HG02885 (cell line): ENCODE measurements at regions not wholly inside any gene's neighbourhood (a gene's known extent, or its start where the extent isn't known, plus 50 kb on each side); places are given as distances from the start of the nearest gene placed in this dataset.
A peak's percentile ranks its signal among the peaks of the same experiment; 100 is the strongest.
"Not testable (repeated sequence)": the region's sequence is repeated elsewhere in the genome, so short reads cannot be mapped to it uniquely, and the experiment has no call there.

Source experiments
- ATAC-seq: cut with Tn5 transposase; IDR thresholded peaks from one replicate; pipeline ENCODE4 v1.9.1; 2021; ENCODE audit warnings: mild to moderate bottlenecking; ENCODE audit not compliant: unreplicated experiment, poor library complexity

DNA sequence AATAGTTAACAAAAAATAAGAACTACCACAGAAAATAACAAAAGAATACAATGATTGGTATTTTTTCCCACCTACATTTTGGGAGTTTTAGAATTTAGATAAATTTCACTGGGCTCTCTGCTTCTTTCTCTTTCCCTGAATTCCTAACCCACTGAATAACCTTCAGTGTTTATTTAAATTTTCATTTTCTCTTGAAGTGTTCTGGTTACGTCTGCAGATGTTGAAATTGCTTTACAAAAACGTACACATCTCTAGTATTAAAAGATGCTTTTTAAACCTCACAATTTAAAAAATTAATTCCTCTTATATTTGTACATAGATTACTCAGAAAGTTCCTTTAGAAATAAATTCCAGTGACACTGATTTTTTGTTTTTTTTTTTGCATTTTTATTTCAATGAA is 158.7 kb upstream of the TUT7 start:
- no peak for ATAC-seq

DNA sequence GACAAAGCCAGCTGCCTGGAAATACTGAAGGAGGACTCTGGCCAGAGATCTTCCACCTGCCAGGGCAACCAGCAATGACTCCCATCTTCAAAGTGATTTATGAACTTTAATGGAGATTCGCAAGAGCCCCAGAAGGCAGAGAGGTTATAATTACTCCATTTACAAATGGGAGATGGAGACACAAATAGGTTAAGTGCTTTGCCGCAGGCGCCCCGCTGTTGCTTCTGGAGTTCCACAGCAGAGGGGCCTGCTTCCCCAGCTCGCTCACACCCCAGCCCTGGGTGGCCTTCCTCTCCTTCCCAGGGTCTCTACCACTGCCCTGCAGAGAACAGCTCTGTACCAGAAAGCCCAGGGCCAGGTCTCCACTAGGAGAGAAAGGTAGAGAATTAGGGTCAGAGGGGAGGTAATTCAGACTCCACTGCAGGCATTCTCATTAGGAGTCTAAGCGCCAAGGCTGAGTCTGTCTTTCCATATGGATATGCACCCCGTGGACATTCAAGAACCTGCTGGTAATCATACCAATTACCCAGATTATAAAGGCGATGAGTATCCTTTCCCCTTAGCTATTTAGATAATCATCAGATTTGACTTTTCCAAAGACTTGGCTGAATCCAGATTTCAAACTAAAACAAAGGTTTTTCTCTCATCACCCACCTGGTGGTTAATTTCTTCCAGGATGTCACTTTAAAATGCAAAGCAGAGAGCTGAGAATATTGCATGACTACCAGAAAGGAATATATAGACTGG is 157.6 kb upstream of the TUT7 start:
- no peak for ATAC-seq

DNA sequence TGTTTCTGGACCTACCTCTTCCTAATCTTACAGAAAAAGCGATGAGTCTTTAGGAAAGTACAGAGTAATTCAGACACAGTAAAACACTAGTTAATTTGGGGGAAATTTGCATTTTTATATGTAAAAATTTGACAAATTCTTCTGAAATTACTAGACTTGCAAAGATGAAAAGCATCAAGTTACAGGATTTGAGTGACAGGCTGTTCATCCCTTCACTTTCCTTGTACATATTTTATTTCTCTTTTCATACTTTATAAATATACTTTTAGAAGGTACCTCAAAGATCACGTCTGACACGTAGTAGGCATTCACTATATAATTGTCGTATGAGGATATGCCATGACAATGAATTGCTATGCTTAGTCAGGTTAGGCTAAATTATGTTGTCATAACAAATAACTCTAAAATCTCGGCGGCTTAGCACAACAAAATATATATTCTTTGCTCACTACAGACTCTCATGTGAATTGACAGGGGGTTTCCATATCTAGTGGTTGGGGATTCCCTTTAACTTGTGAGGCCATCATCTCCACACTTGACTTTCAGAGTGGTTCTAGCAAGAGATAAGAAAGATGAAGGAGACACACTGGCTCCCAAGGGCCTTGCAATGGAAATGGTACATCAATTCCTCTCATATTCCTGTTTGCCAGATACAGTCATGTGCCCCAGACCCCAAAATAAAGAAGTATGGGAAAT is 154.1 kb upstream of the TUT7 start:
- ATAC-seq = peak; percentile 62

DNA sequence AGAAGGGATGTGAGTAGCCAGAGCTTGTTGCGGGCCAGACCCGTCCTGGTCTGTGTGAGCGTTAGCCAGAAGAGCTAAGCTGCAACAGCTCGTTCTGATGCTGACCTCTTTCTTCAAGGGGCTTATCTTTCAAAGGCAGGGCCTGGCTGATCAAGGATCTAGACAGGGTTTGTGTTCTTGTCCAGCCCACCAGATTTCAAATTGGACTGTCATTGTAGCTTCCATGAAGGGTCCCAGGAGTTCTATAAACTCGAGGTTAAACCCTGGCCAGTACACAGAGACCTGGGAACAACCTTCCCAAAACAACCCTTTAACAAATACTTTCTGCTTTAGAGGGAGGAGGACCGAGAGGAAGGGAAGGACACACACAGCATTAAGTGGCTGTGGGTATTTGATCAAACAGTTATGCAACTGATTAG is 153.0 kb upstream of the TUT7 start:
- ATAC-seq = no peak

DNA sequence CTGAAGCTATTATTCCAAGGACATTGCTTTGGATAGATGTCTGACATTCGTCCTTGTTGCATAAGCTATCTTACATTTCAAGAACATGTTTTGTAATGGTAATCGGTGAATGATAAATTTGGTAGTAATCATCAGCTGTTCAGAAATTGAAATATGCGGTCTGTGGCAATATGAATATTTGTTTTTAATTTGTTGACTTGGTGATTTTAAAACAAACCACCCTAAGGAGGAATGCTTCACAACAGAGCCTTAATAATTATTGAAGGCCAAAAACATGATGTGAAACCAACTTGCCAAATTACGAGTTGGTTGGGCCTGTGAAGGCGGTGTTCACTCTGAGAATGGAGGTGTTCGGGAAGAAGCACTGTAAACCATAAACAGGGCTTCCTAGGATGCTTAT is 149.7 kb upstream of the TUT7 start:
- ATAC-seq = no peak

DNA sequence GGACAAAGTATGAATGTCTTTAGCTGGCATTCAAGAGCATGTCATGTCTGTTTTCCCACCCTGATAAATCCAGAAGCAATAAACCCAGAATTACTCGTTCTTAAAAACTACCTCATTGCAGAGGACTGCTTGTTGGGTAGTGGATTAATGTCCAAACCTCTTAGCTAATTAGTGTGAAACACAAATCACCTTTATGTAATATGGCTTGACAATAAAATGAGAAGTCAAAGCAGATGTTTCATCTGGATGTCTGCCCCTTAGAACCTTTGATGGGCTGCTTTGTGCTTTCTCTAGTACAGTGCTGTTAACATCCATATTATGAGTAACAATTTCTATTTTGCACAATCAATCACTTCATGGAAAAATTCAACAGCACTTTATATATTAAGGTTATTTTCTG is 149.1 kb upstream of the TUT7 start:
- no peak for ATAC-seq

DNA sequence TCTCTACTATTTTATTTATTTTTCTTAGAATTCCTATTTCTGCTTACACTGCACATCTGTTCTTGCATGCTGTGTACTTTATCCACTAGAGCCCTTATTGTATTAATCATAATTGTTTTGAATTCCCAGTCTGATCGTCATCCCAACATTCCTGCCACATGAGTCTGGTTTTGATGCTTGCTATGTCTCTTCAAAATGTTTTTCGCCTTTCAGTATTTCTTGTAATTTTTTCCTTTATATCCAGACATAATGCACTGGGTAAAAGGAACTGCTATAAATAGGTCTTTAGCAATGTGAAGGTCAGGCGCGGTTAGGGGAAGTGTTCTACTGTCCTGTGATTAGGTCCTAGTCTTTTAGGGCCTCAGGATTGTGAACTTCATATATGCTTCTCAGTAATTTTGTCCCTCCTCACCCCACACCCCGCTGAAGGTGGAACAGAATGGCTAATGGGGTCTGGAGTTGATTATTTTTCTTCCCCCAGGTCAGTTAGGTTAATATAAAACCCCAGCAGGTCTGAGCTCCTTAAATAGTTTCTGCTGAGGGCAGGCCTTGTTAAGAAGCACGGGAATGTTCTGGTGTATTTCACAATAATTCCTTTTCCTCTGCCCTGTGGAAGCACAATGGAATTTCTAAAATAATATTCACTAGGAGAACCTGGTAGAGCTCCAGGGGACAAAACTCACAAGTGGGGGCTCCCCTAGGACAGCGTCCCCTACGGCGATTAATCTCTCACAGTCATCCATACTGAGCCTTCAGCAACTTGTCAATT is 146.6 kb upstream of the TUT7 start:
- no peak for ATAC-seq

DNA sequence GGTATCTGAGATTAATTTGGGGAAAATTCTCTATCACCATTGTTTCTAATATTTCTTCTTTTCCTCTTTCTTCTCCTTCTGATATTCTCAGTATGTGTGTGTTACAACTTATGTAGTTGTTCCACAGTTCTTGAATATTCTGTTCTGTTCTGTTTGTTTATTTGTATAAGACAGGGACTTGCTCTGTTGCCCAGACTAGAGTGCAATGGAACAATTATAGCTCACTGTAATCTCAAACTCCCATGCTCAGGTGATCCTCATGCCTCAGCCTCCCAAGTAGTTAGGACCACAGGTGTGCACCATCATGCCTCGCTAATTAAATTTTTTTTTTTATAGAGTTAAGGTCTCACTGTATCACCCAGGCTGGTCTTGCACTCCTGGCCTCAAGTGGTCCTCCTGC is 145.8 kb upstream of the TUT7 start:
- no peak for ATAC-seq

DNA sequence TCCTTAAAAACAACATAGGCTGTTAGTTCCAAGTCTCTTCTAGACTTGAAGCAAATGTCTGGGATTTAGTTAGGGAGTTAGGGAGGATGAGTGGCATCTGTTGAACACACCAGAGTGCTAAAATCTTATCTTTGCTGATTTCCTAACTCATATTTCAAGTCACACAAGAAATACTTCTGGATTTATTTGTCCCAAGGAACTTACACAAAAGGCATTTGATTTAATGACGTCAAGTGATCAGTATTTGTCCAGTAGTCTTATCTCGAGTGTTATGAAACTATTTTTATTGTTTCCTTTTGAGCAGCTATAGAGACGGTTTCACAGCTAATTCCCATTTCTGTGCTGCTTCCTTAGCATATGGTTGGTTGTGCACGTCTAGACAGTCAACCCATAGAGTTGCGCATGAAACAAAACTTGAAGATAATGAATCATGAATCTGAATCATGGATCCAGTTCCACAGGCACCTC is 140.5 kb upstream of the TUT7 start:
- ATAC-seq = no peak

DNA sequence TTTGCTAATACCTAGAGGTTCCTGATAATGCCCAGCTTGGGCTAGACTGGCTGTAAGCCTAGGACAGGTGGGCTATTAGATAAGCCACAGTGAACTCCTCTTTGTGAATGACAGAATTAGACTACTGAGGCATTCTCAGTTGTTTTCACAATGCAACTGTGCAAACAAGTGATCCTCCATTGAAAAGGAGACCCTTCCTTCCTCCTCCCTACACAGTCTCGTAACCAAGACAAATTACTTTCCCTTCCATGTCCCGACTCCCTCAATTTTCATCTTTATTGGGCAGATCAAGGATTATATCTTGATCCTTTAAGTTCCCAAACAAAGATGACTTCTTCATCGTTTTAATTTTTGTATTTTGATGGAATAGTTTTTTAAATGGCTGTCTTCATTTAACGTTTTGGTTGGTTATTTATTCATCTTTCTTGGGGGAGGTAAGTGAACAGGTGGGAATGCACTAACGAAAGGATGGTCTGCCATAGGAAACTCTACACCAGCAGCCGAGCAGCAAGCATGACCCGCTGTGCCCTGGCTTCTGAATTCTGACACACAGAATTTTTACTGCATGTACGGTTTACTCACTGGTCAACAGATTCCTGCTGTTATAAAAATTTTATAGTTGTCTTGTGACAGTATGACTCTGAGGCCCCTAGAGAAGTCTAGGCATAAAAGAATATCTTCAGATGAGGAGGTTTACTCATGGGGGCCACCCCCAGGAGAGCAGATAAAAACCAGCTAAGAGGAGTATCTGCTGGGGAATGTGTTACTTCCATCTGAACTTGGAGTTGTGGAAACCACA is 137.5 kb upstream of the TUT7 start:
- ATAC-seq = no peak

DNA sequence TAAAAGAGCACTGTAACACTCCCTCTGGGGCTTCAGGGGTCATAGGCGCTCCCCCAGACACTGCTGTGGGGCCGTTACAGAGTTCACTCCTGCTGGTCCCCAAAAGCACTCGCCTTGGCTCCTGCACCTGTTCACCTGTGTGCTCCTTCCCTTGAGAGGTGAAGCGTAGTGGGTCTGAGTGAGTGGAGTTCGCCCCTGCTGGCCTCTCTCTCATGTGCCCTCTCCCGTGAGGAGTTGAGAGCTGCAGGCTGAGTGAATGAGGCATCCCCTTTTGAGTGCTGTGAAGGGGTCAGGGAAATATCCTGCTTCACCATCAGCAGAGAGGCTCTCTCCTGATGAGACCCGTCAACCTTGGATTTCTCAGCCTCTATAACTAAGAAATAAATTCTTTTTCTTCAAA is 134.6 kb upstream of the TUT7 start:
- ATAC-seq = no peak

DNA sequence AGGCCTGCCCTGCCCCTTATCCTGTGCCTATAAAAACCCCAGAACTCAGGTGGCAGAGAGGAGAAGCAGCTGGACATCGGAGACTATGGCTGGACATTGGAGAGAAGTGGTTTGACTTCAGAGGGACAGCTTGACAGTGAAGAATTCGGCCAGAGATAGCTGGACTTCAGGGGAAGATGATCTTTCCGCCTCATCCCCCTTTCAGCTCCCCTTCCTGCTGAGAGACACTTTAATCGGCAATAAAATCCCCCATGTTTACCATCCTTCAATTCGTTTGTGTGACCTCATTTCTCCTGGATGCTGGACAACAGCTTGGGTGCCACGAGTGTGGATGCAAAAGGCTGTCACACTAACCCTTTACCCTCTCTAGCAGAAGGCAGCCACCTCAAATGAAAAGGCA is 134.1 kb upstream of the TUT7 start:
- ATAC-seq = no peak

DNA sequence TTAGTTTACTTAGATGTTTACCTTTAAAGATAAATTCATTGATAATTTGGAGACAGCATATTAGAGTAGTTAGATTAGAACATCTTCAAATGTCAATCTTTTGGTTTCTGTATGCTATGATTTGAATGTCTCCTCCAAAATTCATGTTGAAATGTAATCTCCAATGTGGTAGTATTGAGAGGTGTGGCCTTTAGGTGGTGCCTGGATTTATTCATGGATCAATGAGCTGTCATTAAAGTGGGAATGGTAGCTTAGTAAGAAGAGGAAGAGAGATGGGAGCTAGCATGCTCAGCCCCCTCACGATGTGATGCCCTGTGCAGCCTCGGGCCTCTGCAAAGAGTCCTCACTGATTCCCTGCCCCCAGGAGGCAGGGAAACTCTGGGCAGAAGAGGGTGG is 133.6 kb upstream of the TUT7 start:
- no peak for ATAC-seq

DNA sequence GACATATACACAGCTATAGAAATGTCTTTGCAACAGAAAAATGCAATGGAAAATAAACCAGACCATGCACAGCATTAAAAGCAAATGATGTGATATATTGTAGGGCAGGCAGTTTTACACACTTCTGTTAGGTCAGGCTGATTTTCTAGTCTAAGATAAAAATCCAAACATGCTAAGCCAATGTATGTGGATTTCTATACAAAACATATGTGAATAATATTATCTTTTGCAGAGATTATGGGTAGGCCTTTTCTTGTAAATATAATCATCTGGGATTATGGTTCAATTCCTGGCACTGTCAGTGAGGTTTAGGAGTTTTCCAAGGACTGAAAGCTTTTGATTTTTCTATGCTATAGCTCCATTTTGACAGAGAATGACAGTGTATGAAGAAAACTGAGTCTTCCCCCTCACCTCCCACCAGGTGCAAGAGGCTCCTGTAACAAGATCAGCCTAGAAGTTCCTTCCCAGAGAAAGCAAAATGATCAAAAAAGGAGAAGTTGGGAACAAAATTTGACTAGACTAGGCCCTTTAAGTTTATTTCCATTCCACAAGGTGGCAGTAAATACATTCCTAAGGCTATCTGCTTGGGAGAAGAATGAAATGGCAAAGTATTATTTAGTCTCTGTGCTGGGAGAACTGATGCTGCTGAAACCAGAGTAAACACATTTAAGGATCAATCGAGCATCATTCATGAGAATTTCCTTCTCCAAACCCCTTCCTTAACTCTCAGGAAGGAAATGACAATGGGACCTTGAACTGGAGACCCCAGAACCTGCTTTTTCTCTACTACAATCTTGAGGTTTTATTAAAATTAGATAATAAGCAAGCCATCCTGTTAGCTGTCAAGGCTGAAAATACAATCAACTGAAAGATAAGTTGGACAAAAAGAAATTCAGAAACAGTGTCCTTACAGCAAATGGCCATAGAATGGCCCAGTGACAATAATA is 133.0 kb upstream of the TUT7 start:
- ATAC-seq = no peak

DNA sequence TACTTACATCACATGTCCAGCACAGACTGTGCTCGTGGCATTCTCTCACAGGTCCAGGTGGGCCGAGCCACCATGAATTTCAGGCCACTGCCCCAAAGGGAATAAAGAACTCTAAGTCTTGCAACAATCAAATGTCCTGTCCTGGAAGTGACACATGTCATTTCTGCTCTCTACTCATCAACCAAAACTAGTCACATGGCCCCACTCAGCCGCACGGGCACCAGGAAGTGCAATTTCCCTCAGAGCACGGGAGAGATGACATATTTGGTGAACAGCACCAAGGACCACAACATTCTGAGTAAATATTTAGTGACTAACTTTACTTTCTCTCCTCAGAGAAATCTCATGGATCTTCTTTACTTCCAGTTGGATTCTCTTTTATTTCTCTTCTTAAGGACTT is 131.1 kb upstream of the TUT7 start:
- ATAC-seq = peak; percentile 74

DNA sequence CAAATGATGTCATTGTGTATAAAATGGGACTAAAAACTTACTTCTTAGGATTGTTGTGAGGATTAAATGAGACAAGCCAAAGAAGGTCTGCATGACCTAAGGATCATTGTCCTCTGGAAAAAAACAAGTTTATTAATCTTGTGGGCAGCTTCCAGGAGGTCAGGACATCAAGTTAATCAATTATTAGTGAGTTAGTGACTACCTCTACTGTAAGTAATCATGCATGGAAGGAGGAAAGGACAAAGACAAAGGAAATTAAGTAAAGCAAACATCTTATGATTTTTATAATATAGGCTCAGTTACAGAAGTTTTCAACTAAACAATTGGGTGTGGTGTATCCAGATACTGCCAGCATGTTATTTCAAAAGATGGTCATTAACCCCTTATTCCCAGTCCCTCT is 129.3 kb upstream of the TUT7 start:
- ATAC-seq = no peak

DNA sequence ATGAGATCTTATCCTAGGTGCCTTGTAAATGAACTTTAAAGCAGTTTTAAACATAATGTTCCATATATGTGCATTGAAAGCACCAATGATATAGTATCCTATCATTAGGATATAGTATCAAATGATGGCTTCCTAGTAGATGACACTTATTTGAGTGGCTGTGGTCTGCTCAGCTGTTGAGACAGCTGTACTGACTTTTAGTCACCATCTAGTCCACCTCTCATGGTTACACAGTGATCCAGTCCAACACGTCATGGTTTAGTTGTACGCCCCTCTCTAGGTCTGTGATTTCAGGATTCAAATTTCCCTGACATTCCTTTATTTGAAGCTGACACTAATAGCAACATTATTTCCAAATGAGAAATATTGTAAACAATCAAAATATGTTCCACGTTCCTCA is 127.3 kb upstream of the TUT7 start:
- ATAC-seq = no peak

DNA sequence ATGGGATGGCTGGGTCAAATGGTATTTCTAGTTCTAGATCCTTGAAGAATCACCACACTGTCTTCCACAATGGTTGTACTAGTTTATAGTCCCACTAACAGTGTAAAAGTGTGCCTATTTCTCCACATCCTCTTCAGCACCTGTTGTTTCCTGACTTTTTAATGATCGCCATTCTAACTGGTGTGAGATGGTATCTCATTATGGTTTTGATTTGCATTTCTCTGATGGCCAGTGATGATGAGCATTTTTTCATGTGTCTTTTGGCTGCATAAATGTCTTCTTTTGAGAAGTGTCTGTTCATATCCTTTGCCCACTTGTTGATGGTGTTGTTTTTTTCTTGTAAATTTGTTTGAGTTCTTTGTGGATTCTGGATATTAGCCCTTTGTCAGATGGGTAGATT is 121.0 kb upstream of the TUT7 start:
- ATAC-seq = not testable (repeated sequence)

DNA sequence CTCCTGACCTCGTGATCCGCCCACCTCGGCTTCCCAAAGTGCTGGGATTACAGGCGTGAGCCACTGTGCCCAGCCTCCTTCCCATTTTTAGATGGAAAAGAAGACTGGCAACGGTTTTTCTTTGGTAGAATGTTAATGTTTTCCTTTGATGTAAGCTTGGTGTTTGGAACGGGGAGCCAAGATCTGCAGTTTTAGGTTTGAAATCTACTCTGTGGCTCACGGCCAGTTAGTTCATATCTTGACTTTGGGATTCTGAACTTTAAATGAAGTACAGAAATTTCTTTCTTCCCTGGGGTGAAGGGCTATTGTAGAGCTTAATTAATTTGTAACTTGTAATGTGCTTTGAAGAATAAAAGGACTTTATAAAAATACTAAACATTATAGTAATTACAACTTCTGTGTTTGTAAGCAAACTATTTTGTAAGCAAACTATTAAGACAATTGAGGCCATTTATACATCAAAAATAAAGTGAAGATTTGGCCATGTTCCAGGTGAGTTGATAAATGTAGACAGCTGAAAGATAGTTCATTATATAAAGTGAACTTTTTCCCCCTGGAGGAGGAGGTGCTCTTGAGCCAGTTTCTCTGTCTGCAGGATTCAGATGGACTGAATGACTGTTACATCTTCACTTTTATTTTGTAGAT is 117.1 kb upstream of the TUT7 start:
- ATAC-seq = no peak
